Heart left ventricle (tissue), 13 donors: ENCODE measurements at regions not wholly inside any gene's neighbourhood (a gene's known extent, or its start where the extent isn't known, plus 50 kb on each side); places are given as distances from the start of the nearest gene placed in this dataset.

Experiments
- CTCF ChIP-seq, 12 donors: fragments of 200-600 bp; sonication (generic) in 4 of 12; IDR thresholded peaks; one replicate each; pipeline versions ENCODE4 v1.5.0 to v1.8.0; 2018 to 2022; ENCODE audit warnings: antibody characterized with exemption in 12 of 12, mild to moderate bottlenecking in 5 of 12
- POLR2A ChIP-seq, 2 donors: fragments of 450-650 bp; IDR thresholded peaks; one replicate each; pipeline ENCODE4 v1.6.1; 2017; ENCODE audit warnings: antibody characterized with exemption in 2 of 2, mild to moderate bottlenecking in 2 of 2, moderate library complexity in 2 of 2
- donor health status: ischemic (EF 13 %, LVEDD 7.1; RV severe dilation, severe dysfunction).
- donor health status: DM: no; HTN: yes; CAD: no.
- donor health status: DM: no; HTN: no; CAD: no.
- donor health status: ischemic (EF 25% LVEDD 6.9; RV normal size, moderate dysfunction).
- donor health status: ischemic (EF 25% LVEDD 5.7; RV mildly dilated, moderate dysfunction).
- donor health status: ischemic (EF 35%, LVEDD 5.7; RV mildly dilated, moderate dysfunction).
- donor health status: nonischemic (EF 11% LVEDD 7.7; RV severe dilation, severe dysfunction).
- donor health status: DM: yes; HTN: yes; CAD: no.
- donor health status: PGD.
- donor health status: ischemic (EF 29% LVEDD 5.4; RV normal size, mild dysfunction).
- donor health status: nonischemic (EF 23%, LVEDD 6.1; RV moderate dilation, normal function).

GRCh38 chr2:192469612-192470011, 274.9 kb upstream of the TMEFF2 start:
- no peak for TF ChIP-seq CTCF (IDR thresholded peaks at IDR 0.05)
- TF ChIP-seq POLR2A (IDR thresholded peaks at IDR 0.05) = no peak
